HCT116 (cell line): ENCODE measurements at regions not wholly inside any gene's neighbourhood (a gene's known extent, or its start where the extent isn't known, plus 50 kb on each side); places are given as distances from the start of the nearest gene placed in this dataset.

Experiments
- ATAC-seq: fragments of 200-7000 bp; cut with Tn5 transposase; 2 replicates; pipeline ENCODE4 v1.9.1; 2020; ENCODE audit warnings: mild to moderate bottlenecking, moderate library complexity
- BruUV-seq: library from RNA; stranded (reverse); fragments of 400-500 nt; replicated peaks from 2 replicates; lab custom pipeline; 2021; lab: Mats Ljungman, UMichigan
- CTCF ChIA-PET: fragments of 300-600 bp; sonication (Branson Sonifier 250); formaldehyde crosslinking; loops from one replicate; lab custom pipeline; 2021; ENCODE audit warnings: antibody characterized with exemption; lab: Charles Lee
- POLR2A ChIA-PET: fragments of 300-600, 350-600 bp; sonication (Branson Sonifier 250); formaldehyde crosslinking; loops from one replicate; lab custom pipeline; 2021; ENCODE audit warnings: antibody characterized with exemption; lab: Charles Lee
- RAD21 ChIA-PET, 2 experiments: fragments of 300-600 bp; sonication (Branson Sonifier 250); formaldehyde crosslinking; loops; one replicate each; lab custom pipeline; 2023; ENCODE audit warnings: low total read pairs in 2 of 2; ENCODE audit not compliant: uncharacterized antibody in 2 of 2, unreplicated experiment in 2 of 2, low non-redundant PET in 1 of 2; lab: Charles Lee
- DNase-seq: peaks from one replicate; pipeline ENCODE4 v3.0.0-alpha.2; 2010; ENCODE audit warnings: low read depth, low spot score
- H2AFZ ChIP-seq: fragments of 200-600 bp; shearing (Covaris generic), sonication (generic); 2 replicates; pipeline ENCODE4 v1.6.1; 2017; ENCODE audit warnings: low read depth, mixed run types, mixed read lengths, antibody characterized with exemption, low read length; ENCODE audit not compliant: poor library complexity, severe bottlenecking
- H3K27ac ChIP-seq: 2 replicates; pipeline ENCODE4 v1.5.1; 2012; ENCODE audit warnings: low read depth, low read length
- H3K27me3 ChIP-seq: fragments of 200-600 bp; sonication (generic); 2 replicates; pipeline ENCODE4 v1.6.1; 2016; ENCODE audit warnings: mixed run types, low read length, mixed read lengths; ENCODE audit not compliant: insufficient read depth
- H3K36me3 ChIP-seq, 2 experiments: fragments of 200-500 bp in 1 of 2; fragments of 200-600 bp in 1 of 2; sonication (Bioruptor generic) in 1 of 2; sonication (generic) in 1 of 2; 2 replicates each; pipeline versions ENCODE4 v1.5.1 to v1.6.1; 2014 to 2016; ENCODE audit warnings: low read length in 2 of 2, inconsistent platforms in 1 of 2, mixed read lengths in 1 of 2, mixed run types in 1 of 2; ENCODE audit not compliant: insufficient read depth in 2 of 2, control insufficient read depth in 1 of 2
- H3K4me1 ChIP-seq, 2 experiments: fragments of 200-600 bp in 1 of 2; sonication (generic) in 1 of 2; 2 replicates each; pipeline versions ENCODE4 v1.5.1 to v1.6.1; 2012 to 2017; ENCODE audit warnings: low read length in 2 of 2, inconsistent platforms in 1 of 2, mild to moderate bottlenecking in 1 of 2, mixed read lengths in 1 of 2, mixed run types in 1 of 2, moderate library complexity in 1 of 2; ENCODE audit not compliant: insufficient read depth in 2 of 2, control insufficient read depth in 1 of 2
- H3K4me2 ChIP-seq: fragments of 200-600 bp; sonication (generic); 2 replicates; pipeline ENCODE4 v1.6.1; 2017; ENCODE audit warnings: mixed run types, low read length, mixed read lengths
- H3K4me3 ChIP-seq, 2 experiments: fragments of 200-600 bp in 1 of 2; sonication (generic) in 1 of 2; replicated peaks in 1 of 2; 2 replicates each; pipeline ENCODE4 v1.5.1; 2011 to 2016; ENCODE audit warnings: low read length in 2 of 2, control low read depth in 1 of 2, low read depth in 1 of 2, mild to moderate bottlenecking in 1 of 2, mixed read lengths in 1 of 2, mixed run types in 1 of 2
- H3K79me2 ChIP-seq: fragments of 200-600 bp; sonication (generic); 2 replicates; pipeline ENCODE4 v1.6.1; 2017; ENCODE audit warnings: mild to moderate bottlenecking, mixed run types, low read length, moderate library complexity, mixed read lengths; ENCODE audit not compliant: insufficient read depth
- H3K9ac ChIP-seq: fragments of 200-600 bp; sonication (generic); 2 replicates; pipeline ENCODE4 v1.6.1; 2016; ENCODE audit warnings: low read length, mixed read lengths
- H3K9me2 ChIP-seq: fragments of 200-600 bp; sonication (generic), shearing (Covaris generic); 2 replicates; pipeline ENCODE4 v1.6.1; 2017; ENCODE audit warnings: mixed run types, mild to moderate bottlenecking, moderate library complexity; ENCODE audit not compliant: insufficient read depth
- H3K9me3 ChIP-seq, 2 experiments: fragments of 200-500 bp in 1 of 2; fragments of 200-600 bp in 1 of 2; sonication (Bioruptor generic) in 1 of 2; sonication (generic) in 1 of 2; 2 replicates each; pipeline ENCODE4 v1.6.1; 2014 to 2017; ENCODE audit warnings: low read length in 2 of 2, mixed read lengths in 2 of 2, inconsistent platforms in 1 of 2, low read depth in 1 of 2, mild to moderate bottlenecking in 1 of 2, mixed run types in 1 of 2, moderate library complexity in 1 of 2; ENCODE audit not compliant: control insufficient read depth in 1 of 2, insufficient read depth in 1 of 2
- H4K20me1 ChIP-seq: fragments of 200-600 bp; sonication (generic), shearing (Covaris generic); 2 replicates; pipeline ENCODE4 v1.6.1; 2017; ENCODE audit warnings: mixed run types, mild to moderate bottlenecking, moderate library complexity; ENCODE audit not compliant: insufficient read depth
- EZH2 ChIP-seq: fragments of 200-600 bp; sonication (generic); IDR thresholded peaks from 2 replicates; pipeline ENCODE4 v1.6.1; 2017; ENCODE audit warnings: antibody characterized with exemption, mixed run types
- EZH2phosphoT487 ChIP-seq: fragments of 200-600 bp; IDR thresholded peaks from 2 replicates; pipeline ENCODE4 v1.6.1; 2018; ENCODE audit warnings: antibody characterized with exemption, borderline replicate concordance
- POLR2A ChIP-seq: IDR thresholded peaks from 2 replicates; pipeline ENCODE4 v1.7.0; 2011; ENCODE audit warnings: borderline replicate concordance; ENCODE audit not compliant: insufficient read depth, insufficient read length; ENCODE audit errors: extremely low read depth
- POLR2AphosphoS5 ChIP-seq: IDR thresholded peaks from 2 replicates; pipeline ENCODE4 v1.6.1; 2011; ENCODE audit warnings: mild to moderate bottlenecking, low read depth, low read length, moderate library complexity
- SRF ChIP-seq: IDR thresholded peaks from 2 replicates; pipeline ENCODE4 v1.6.1; 2012; ENCODE audit warnings: low read depth
- YY1 ChIP-seq: IDR thresholded peaks from 2 replicates; pipeline ENCODE4 v1.6.1; 2011; ENCODE audit warnings: low read length, low read depth, moderate library complexity, mild to moderate bottlenecking; ENCODE audit not compliant: insufficient replicate concordance; ENCODE audit errors: extremely low read depth
- ZNF274 ChIP-seq: fragments of 200-500 bp; sonication (Bioruptor generic); IDR thresholded peaks from 2 replicates; pipeline ENCODE4 v1.6.1; 2014; ENCODE audit warnings: mild to moderate bottlenecking, low read depth, low read length, inconsistent platforms
- intact Hi-C: fragments of 100-400 bp; cut with micrococcal nuclease; formaldehyde crosslinking; loops from 2 replicates; pipeline ENCODE4 v1.10.0; 2022
- TF ChIP-seq, protein P1 (sequence below): IDR thresholded peaks from 2 replicates; pipeline ENCODE4 v1.6.1; 2012

GRCh38 chr13:76808927-76809326 lies 77.3 kb downstream of the KCTD12 start (continued):
- TF ChIP-seq YY1 (no peak), POLR2A (no peak), POLR2AphosphoS5 (no peak)

DNA sequence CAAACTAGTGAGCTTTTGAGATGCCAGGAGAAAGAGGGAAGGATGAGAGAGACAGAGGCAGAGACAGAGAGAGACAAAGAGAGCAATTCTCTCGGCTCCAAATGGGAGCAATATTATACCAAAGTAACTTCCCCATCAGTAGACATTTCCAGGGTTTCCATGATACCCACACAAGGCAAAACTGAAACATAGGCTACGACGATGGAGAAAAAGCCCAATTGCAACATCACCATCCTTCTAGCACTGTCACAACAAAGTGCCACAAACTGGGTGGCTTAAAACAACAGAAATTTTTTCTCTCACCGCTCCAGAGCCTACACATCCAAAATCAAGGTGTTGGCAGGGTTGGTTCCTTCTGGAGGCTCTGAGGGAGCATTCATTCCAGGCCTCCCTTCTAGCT lies 81.4 kb downstream of the KCTD12 start:
- ATAC-seq, result no peak
- Histone ChIP-seq H4K20me1 (no peaks in the 10 kb centered on the region), H3K36me3 (no peaks in the 10 kb centered on the region), H3K27me3 (no peaks in the 10 kb centered on the region), H3K4me3 (no peak overlapping the region), H3K79me2 (no peaks in the 10 kb centered on the region), H3K27ac (no peak overlapping the region), H3K9me3 (no peaks in the 10 kb centered on the region; a peak in 1 of 4 replicates), H3K4me1 (no peaks in the 10 kb centered on the region), H3K4me2 (no peak overlapping the region), H2AFZ (no peak overlapping the region), H3K9ac (no peak overlapping the region), H3K9me2 (no peaks in the 10 kb centered on the region)
- TF ChIP-seq, protein P1, sequence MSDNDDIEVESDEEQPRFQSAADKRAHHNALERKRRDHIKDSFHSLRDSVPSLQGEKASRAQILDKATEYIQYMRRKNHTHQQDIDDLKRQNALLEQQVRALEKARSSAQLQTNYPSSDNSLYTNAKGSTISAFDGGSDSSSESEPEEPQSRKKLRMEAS, result no peak
- no peak for DNase-seq
- ChIA-PET POLR2A (no interaction called here), RAD21 (no interaction called here), CTCF (no interaction called here)
- no TSS peak for BruUV-seq
- intact Hi-C loops, result no loop called here

DNA sequence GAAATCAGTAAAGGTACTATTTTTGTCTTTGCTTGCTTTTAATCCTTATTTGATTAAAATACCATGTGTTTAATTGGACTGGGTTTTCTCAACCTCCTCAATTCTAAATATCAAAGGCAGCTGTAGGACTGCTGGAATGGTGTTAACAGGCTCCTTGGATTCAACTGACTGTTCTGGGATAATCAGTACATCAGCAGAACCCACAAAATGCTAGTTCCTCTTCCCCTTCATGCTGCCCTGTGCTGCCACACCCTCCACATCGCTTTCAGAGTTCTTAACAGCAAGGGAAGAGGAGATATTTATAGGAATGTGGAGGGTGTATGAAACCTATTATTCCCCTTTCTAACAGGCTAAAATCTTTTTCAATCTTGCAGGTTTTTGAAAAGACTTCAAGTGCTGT lies 82.4 kb downstream of the KCTD12 start:
- ChIA-PET CTCF (no interaction called here), RAD21 (no interaction called here), POLR2A (no interaction called here)
- BruUV-seq, result no TSS peak
- no peak for ATAC-seq
- H3K27ac ChIP-seq, result no peak overlapping the region
- H3K4me2 ChIP-seq, result no peak overlapping the region
- no peaks in the 10 kb centered on the region for H4K20me1 ChIP-seq
- no peaks in the 10 kb centered on the region for H3K4me1 ChIP-seq
- H3K9me2 ChIP-seq, result no peaks in the 10 kb centered on the region
- H3K4me3 ChIP-seq, result no peak overlapping the region
- H3K36me3 ChIP-seq, result no peaks in the 10 kb centered on the region
- no peaks in the 10 kb centered on the region for H3K27me3 ChIP-seq
- no peak for DNase-seq
- H3K79me2 ChIP-seq, result no peaks in the 10 kb centered on the region
- no peaks in the 10 kb centered on the region; a peak in 1 of 4 replicates for H3K9me3 ChIP-seq
- no peak overlapping the region for H2AFZ ChIP-seq
- no peak for TF ChIP-seq EZH2
- TF ChIP-seq ZNF274, result no peak
- no peak for TF ChIP-seq EZH2phosphoT487
- no peak for TF ChIP-seq YY1
- TF ChIP-seq SRF, result no peak
- intact Hi-C loops, result no loop called here
- H3K9ac ChIP-seq, result no peak overlapping the region
